NT2/D1 (cell line): ENCODE measurements at regions not wholly inside any gene's neighbourhood (a gene's known extent, or its start where the extent isn't known, plus 50 kb on each side); places are given as distances from the start of the nearest gene placed in this dataset.
"Not testable (repeated sequence)": the region's sequence is repeated elsewhere in the genome, so short reads cannot be mapped to it uniquely, and the experiment has no call there.

ENCODE experiments used
- YY1 ChIP-seq: IDR thresholded peaks from 2 replicates; pipeline ENCODE4 v1.6.1; 2011; ENCODE audit not compliant: insufficient read length, insufficient read depth
- ZNF274 ChIP-seq: IDR thresholded peaks from 2 replicates; pipeline ENCODE4 v1.6.1; 2011; ENCODE audit warnings: mild to moderate bottlenecking, low read depth, low read length

- TF ChIP-seq YY1, ZNF274: not testable (repeated sequence)
Measured at GRCh38 chr2:91657193-91657592, 2965.7 kb downstream of the RPIA start.
